HEK293 (cell line): ENCODE measurements at regions not wholly inside any gene's neighbourhood (a gene's known extent, or its start where the extent isn't known, plus 50 kb on each side); places are given as distances from the start of the nearest gene placed in this dataset.

ENCODE experiments used
- GLI4 ChIP-seq: fragments of 450-650 bp; formaldehyde crosslinking; IDR thresholded peaks from 2 replicates; pipeline ENCODE4 v1.5.1; 2016; ENCODE audit warnings: missing biosample characterization, missing genetic modification characterization
- PBX3 ChIP-seq: sonication (generic); formaldehyde crosslinking; IDR thresholded peaks from 2 replicates; pipeline ENCODE4 v1.8.1; 2022; ENCODE audit warnings: mild to moderate bottlenecking, moderate library complexity, missing genetic modification reagents
- SCRT1 ChIP-seq: fragments of 450-650 bp; formaldehyde crosslinking; IDR thresholded peaks from 2 replicates; pipeline ENCODE4 v1.5.1; 2016; ENCODE audit warnings: missing biosample characterization, missing genetic modification characterization, borderline replicate concordance
- SP2 ChIP-seq: fragments of 450-650 bp; formaldehyde crosslinking; IDR thresholded peaks from 2 replicates; pipeline ENCODE4 v1.5.1; 2016; ENCODE audit warnings: missing biosample characterization, missing genetic modification characterization
- YY1 ChIP-seq: fragments of 450-650 bp; formaldehyde crosslinking; IDR thresholded peaks from 2 replicates; pipeline ENCODE4 v1.5.1; 2018; ENCODE audit warnings: missing biosample characterization, missing genetic modification characterization
- ZNF169 ChIP-seq: fragments of 450-650 bp; formaldehyde crosslinking; IDR thresholded peaks from 2 replicates; pipeline ENCODE4 v1.5.1; 2016; ENCODE audit warnings: missing biosample characterization, missing genetic modification characterization
- ZNF239 ChIP-seq: fragments of 450-650 bp; formaldehyde crosslinking; IDR thresholded peaks from 2 replicates; pipeline ENCODE4 v1.5.1; 2016; ENCODE audit warnings: missing biosample characterization, missing genetic modification characterization
- ZNF449 ChIP-seq: fragments of 450-650 bp; formaldehyde crosslinking; IDR thresholded peaks from 2 replicates; pipeline ENCODE4 v1.5.1; 2017; ENCODE audit warnings: missing biosample characterization, mild to moderate bottlenecking, missing genetic modification characterization, moderate library complexity
- ZNF530 ChIP-seq: fragments of 450-650 bp; formaldehyde crosslinking; IDR thresholded peaks from 2 replicates; pipeline ENCODE4 v1.5.1; 2016; ENCODE audit warnings: low read depth, missing biosample characterization, missing genetic modification characterization
- ZNF585B ChIP-seq: fragments of 450-650 bp; formaldehyde crosslinking; IDR thresholded peaks from 2 replicates; pipeline ENCODE4 v1.5.1; 2016; ENCODE audit warnings: missing biosample characterization, missing genetic modification characterization
- TF ChIP-seq, protein P1 (sequence below): fragments of 450-650 bp; formaldehyde crosslinking; IDR thresholded peaks from 2 replicates; pipeline ENCODE4 v1.5.1; 2016; ENCODE audit warnings: missing biosample characterization, missing genetic modification characterization
- TF ChIP-seq, protein P2 (sequence below): fragments of 450-650 bp; formaldehyde crosslinking; IDR thresholded peaks from 2 replicates; pipeline ENCODE4 v1.5.1; 2016; ENCODE audit warnings: missing biosample characterization, missing genetic modification characterization, low read depth

DNA sequence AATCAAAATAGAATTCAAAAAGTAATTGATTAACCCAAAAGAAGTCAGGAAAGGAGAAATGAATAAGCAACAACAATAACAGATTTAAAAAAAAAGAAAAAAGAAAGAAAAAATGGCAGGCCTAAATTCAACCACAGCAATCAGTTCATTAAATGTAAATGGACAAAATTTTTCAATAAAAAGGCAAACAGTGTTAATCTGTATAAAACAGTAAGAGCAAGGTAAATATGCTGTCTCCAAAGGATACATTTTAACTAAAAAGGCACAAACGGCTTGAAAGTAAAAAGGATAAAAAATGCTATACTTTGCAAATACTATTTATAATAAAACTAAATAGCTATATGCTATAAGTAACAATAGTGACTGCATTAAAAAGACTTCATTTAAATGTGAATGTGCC lies 582.0 kb downstream of the SPRY1 start:
- TF ChIP-seq, protein P1, sequence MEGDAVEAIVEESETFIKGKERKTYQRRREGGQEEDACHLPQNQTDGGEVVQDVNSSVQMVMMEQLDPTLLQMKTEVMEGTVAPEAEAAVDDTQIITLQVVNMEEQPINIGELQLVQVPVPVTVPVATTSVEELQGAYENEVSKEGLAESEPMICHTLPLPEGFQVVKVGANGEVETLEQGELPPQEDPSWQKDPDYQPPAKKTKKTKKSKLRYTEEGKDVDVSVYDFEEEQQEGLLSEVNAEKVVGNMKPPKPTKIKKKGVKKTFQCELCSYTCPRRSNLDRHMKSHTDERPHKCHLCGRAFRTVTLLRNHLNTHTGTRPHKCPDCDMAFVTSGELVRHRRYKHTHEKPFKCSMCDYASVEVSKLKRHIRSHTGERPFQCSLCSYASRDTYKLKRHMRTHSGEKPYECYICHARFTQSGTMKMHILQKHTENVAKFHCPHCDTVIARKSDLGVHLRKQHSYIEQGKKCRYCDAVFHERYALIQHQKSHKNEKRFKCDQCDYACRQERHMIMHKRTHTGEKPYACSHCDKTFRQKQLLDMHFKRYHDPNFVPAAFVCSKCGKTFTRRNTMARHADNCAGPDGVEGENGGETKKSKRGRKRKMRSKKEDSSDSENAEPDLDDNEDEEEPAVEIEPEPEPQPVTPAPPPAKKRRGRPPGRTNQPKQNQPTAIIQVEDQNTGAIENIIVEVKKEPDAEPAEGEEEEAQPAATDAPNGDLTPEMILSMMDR (tag by site-specific recombination), result no peak
- no peak for TF ChIP-seq PBX3 (CRISPR knock-in tag)
- no peak for TF ChIP-seq ZNF585B
- TF ChIP-seq ZNF530 (tag by site-specific recombination), result no peak
- no peak for TF ChIP-seq ZNF169 (tag by site-specific recombination)
- TF ChIP-seq GLI4 (tag by site-specific recombination), result no peak
- TF ChIP-seq ZNF239, result no peak
- TF ChIP-seq YY1 (tag by site-specific recombination), result no peak
- TF ChIP-seq, protein P2, sequence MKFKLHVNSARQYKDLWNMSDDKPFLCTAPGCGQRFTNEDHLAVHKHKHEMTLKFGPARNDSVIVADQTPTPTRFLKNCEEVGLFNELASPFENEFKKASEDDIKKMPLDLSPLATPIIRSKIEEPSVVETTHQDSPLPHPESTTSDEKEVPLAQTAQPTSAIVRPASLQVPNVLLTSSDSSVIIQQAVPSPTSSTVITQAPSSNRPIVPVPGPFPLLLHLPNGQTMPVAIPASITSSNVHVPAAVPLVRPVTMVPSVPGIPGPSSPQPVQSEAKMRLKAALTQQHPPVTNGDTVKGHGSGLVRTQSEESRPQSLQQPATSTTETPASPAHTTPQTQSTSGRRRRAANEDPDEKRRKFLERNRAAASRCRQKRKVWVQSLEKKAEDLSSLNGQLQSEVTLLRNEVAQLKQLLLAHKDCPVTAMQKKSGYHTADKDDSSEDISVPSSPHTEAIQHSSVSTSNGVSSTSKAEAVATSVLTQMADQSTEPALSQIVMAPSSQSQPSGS (tag by site-specific recombination), result no peak
- TF ChIP-seq SP2 (tag by site-specific recombination), result no peak
- no peak for TF ChIP-seq SCRT1
- TF ChIP-seq ZNF449 (tag by site-specific recombination), result no peak
